RCC 7860 (cell line): ENCODE measurements at regions not wholly inside any gene's neighbourhood (a gene's known extent, or its start where the extent isn't known, plus 50 kb on each side); places are given as distances from the start of the nearest gene placed in this dataset.

Experiments
- DNase-seq: peaks from one replicate; pipeline ENCODE4 v3.0.0-alpha.2; 2015; ENCODE audit warnings: low spot score
- FAIRE-seq: peaks from 2 replicates; lab custom pipeline; 2012; peaks lifted over from hg19 to GRCh38; lab: Jason Lieb, UNC

DNA sequence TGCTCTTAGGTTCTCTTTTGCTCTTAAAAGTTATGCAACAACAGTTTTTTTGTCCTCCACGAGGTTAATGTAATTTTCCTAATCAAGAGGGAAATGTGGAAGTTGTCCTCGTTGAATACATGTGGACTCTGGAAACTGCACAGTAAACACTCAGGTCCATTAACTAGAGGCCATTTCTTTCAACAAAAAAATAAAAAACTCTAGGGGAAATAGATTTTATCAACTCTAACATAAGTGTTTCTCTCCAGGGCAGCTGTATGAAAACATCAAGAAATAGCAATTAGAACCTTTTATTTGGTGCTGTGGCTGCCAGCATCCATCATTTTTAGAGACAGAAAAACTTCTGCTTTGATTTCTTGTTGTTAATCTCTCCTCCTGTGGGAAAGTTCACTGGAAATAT lies 288.6 kb downstream of the ICE1 start:
- FAIRE-seq, result no peak

DNA sequence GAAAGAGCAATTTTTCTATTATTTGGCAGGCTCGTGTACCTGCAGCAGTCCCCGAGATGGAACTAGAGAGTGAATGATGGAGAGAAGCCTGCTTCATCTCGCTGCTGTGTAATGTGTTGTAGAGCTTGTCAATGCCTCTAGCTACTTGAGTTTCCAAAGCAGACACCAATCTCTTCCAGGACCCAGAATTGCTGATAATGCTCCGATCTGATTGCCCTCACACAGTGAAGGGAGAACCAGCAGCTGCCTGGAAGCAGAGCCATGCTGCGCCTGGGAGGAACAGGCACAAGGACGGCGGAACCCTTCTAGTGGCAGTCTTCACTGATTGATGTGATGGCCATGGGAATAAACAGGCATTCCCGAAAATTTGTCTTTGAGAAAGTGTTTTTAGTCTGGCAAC lies 288.0 kb downstream of the ICE1 start:
- DNase-seq (no peak), FAIRE-seq (no peak)

More for the DNA sequence above, 288.6 kb downstream of the ICE1 start:
- no peak for DNase-seq

- no peak for DNase-seq
- FAIRE-seq, result no peak
Measured at GRCh38 chr5:5708367-5708919, 286.0 kb downstream of the ICE1 start.

DNA sequence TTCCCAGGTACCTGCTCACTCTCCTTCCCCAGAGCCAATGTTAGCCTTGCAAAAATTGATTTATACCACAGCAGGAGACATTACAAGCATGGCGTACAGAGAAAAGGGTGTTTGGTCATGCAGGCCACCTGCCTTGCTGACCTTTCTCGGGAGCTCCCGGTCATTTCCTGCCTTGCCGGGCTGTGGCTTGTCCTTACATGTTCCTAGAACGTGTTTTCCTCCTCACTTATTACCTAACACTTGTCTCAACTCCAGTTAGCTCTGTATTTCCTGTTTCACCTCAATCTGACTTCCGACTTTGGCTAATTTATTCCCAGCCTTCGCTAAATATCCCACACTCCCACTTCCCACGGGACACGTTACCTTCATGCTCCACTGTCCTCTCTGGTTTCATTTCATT lies 282.5 kb downstream of the ICE1 start:
- no peak for FAIRE-seq
- DNase-seq, result no peak

DNA sequence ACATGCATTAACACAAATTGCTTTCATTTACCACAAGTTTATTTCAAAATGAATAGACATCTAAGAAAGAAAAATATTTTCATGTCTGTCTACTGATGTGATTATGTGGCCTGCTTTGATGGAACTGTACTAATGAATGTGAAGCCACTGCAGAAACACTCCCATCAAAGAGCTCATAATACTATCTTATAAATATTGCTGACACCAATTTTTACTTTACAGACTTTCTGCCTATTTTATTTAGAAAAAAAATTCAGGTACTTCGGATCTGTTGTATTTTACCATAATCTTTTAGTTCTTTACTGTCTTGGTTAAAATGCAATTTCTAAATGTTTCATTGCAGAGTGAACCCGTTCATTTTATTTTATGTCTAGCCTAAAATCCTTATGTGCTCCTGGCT lies 281.9 kb downstream of the ICE1 start:
- DNase-seq (no peak), FAIRE-seq (no peak)

DNA sequence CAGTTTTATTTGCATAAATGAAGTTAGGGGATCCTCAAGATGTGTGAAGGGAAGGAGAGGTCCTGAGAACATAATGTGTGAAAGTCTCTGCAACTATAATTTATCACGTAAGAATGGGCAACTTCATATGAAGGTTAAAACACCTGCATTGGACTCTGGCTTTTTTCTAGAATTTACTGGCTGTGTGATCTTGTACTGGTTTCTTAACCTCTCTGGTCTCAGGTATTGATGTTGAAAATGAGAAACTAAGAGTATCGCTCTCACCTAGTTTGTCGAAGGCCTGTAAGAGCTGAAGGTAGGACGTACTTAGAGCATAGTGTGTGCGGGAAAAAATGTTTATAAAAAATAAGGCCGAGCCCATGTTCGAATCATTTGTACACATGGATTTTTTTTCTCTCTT lies 280.5 kb downstream of the ICE1 start:
- FAIRE-seq (no peak), DNase-seq (no peak)

- DNase-seq (no peak), FAIRE-seq (no peak)
Measured at GRCh38 chr5:5700549-5700948, 278.1 kb downstream of the ICE1 start.

GRCh38 chr5:5699062-5699461 lies 276.6 kb downstream of the ICE1 start:
- FAIRE-seq (no peak), DNase-seq (no peak)

GRCh38 chr5:5695266-5695665 lies 272.8 kb downstream of the ICE1 start:
- DNase-seq (no peak), FAIRE-seq (no peak)

DNA sequence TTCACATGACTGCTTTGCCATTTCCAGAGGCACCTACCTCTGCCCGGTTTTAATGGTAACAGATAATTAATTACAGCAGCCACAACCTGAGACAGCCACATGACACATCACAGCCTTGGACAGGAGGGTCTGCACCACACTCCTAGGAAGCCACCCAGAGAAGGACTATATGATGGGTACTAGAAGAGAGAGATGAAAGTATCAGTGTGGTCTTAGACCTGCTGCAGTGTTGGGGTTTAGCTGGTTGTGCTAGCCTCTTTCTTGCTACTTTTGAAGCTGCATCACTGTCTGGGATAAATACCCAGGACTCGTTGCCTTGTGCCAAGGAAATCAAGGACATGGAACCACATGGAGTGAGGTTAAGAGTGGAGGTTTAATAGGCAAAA lies 266.4 kb downstream of the ICE1 start:
- DNase-seq, result no peak
- no peak for FAIRE-seq

DNA sequence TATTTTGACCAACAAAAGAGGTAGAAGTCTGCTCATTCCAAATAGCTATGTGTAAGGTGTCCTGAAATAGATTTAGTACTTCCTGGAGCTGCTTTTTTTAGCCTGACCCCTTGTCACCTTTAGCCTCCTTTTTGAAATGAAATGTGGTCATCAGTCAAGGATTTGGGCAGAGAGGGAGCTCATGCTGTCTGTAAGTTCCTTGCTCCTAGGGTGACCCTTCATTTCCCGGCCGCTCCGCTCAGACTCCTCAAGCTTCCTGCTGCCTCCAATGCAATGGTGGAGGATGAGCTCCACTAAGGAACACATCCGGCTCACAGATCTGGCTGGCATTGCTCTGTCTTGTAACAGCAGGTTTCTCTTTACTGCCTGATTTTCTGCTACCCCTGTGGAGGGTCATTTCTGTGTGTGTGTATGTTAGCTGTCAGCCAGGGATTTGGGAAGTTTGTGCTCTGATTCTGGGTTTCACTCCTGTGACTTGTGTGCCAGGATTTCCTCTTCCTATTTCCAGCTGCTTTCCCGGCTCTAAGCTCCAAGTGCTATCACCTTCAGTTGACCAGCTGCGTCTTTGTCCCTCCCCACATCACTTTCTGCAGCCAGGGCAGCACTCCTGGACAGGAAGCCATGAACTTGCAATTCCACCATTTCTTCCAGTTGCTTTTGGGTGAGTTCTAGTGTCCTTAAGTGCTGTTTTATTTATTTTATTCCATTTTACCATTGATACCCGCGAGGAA lies 265.9 kb downstream of the ICE1 start:
- FAIRE-seq, result no peak
- DNase-seq, result no peak

DNA sequence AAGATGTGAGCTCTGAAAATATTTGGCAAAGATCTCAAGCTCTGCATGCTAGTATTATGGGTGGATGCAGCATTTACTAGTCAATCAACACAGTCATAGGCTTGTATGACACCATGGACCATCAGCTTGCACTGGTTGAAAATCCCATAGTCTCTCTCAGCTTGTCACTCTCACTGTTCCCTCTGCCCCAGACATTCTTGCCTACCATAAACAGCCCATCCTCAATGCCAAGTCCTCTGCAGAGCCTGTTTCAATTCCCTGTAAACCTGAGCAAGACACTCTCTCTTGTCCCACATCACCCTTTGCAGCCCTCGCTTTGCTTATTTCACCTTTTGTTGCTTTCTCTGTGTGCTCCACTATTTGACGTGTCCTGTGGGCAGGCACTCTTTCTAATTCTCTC lies 264.6 kb downstream of the ICE1 start:
- FAIRE-seq, result no peak
- no peak for DNase-seq

DNA sequence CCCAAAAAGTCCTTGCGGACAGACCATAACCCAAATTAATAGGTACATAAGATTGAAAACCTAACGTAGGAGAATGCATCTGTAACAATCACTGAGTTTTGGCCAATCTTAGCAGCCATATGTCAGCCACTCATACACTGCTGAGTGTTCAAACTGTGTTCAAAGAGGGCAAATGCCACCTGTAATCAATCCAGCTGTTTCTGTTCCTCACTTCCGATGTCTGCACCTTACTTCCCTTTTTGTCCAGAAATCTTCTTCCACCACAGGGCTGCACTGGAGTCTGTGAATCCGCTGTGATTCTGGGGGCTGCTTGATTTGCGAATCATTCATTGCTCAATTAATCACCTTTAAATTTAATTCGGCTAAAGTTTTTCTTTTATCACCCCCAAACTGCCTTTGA lies 263.9 kb downstream of the ICE1 start:
- FAIRE-seq (no peak), DNase-seq (no peak)

GRCh38 chr5:5685737-5686136 lies 263.3 kb downstream of the ICE1 start:
- FAIRE-seq (no peak), DNase-seq (no peak)

- FAIRE-seq, result no peak
Measured at GRCh38 chr5:5683174-5683573, 260.7 kb downstream of the ICE1 start.

GRCh38 chr5:5678909-5679308 lies 256.4 kb downstream of the ICE1 start:
- FAIRE-seq (peak; percentile 23), DNase-seq (peak; percentile 61)

More at GRCh38 chr5:5683174-5683573, 260.7 kb downstream of the ICE1 start:
- no peak for DNase-seq

- FAIRE-seq (no peak), DNase-seq (no peak)
Measured at GRCh38 chr5:5677738-5678137, 255.3 kb downstream of the ICE1 start.

DNA sequence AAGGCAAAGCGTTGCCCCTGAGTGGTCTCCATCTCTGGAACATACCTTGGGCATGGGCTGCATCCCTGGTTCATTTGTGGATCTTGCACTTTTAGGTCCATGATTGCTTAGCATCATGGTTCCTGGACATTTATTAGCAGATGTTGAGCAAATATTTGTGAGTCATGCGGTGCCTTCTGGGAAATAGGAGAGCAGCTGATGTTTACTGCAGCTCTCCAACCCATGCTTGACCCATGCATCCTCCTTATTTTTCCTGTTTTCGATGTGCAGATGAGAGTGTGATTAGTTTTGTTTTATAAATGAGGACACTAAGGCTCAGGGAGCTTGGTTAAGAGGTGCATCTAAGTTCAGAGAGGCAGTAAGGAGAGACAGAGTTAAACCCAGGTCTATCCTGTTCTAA lies 253.7 kb downstream of the ICE1 start:
- DNase-seq (no peak), FAIRE-seq (no peak)

DNA sequence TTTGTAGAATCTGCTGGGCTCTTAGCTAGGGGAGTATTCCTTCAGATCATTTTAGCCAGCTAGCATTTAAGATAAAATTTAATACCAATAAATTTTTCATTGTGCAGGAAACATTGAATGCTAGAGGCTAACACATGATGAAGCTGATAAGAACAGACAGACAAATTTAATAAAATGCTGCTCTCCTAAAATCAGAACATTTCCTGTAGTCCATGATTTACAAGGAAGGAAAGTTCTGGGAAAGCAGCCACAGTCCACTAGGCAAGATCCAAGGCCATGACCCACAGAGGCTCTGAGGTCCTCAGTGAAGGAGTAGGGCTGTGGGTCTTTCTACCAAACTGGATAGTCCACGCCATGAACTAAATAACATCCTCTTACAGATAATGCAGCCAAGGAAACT lies 253.0 kb downstream of the ICE1 start:
- FAIRE-seq, result no peak
- DNase-seq, result no peak

DNA sequence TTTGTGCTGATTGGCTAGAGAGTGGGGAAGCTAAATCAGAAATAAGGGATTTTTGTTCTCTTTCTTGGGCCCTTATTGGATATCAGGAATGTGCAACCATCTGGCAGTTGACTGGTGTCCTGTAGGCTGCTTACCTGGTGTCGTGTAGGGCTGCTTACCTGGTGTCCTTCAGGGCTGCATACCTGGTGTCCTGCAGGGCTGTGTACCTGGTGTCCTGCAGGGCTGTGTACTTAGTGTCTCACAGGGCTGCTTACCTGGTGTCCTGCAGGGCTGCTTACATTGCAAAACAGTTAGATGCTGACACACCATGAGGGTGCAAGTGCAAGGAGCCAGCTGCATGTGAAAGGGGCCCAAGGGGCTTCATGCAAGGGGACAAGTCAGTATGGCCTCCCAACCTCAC lies 249.3 kb downstream of the ICE1 start:
- no peak for FAIRE-seq
- DNase-seq, result no peak

DNA sequence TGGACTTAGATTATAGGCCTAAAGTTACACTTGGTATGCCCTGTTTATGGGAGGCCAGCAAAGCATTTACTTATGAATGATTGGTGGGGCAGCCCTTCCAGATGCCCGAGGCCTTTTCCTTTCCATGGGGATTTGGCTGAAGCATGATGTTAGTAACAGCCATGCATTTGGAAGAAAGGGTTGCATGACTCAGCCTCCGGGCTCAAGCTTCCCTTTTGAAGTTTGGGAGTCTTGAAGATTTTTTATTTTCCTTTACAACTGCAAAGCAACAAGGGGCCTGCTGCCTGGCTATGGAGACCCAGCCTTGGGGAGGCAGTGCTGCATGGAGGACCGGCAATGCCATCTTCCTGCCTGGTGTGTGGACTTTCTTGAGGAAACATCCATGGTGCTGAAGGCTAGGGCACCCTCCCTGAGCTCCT lies 244.7 kb downstream of the ICE1 start:
- no peak for FAIRE-seq
- DNase-seq, result no peak

DNA sequence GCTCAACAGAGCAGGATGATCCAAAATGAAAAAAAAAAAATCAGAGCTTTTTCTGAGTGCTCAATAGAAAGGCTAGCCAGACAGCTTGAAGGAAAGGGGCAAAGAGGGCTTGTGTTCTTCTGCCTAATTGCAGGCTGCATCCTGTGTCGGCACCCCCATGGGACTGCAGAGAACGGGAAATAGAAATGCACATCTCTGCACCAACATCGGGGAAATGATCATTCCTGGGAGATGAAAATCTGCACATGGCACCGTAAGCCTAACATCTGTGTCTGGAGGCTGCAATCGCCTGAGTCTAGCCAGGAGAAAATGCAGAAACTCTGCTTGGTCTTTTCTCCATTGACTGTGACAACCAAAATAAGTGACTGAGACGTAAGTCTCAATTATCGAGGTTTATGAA lies 243.9 kb downstream of the ICE1 start:
- FAIRE-seq (no peak), DNase-seq (no peak)

DNA sequence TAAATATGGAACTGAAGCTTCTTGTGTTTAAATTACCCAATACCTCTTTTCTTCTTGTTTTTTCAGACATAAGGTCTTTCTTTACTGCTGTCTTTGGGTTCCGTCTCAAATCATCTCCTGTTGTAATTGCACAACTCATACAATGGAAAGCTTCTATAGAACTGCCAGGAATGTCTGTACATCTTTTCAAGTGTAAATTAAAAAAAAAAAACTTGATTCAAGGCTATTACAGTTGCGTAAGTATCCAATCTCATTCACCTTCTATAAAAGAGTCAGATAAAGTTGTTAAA lies 243.5 kb downstream of the ICE1 start:
- DNase-seq, result no peak
- no peak for FAIRE-seq
